ENCODE measurements at regions not wholly inside any gene's neighbourhood (a gene's known extent, or its start where the extent isn't known, plus 50 kb on each side); places are given as distances from the start of the nearest gene placed in this dataset.

DNA sequence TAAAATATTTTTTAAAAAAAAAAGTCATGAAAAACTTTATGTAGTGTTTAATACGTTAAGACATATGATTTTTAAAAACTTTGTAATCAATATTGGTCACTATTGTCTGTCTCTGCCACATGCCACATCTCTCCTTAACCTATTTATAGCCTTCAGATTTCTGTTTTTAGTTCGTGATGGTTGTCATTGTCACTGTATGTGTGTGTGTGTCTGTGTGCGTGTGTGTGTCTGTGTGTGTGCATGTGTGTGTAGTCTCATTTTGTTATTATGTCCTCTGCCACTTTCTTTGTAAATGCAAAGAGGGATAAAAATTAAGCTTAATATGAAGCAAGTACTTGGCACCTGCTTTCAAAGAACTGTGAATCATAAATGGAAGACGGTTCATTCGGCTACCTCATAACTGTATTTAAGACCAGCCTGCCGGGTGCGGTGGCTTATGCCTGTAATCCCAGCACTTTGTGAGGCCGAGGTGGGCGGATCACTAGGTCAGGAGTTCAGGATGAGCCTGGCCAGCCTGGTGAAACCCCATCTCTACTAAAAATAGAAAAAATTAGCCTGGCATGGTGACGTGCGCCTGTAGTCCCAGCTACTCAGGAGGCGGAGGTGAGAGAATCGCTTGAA lies 354.0 kb downstream of the ARL4A start:
- no peak for TF ChIP-seq EZH2phosphoT487 (IDR thresholded peaks at IDR 0.05; ENCODE audit: low read depth)
- TF ChIP-seq, protein P1, sequence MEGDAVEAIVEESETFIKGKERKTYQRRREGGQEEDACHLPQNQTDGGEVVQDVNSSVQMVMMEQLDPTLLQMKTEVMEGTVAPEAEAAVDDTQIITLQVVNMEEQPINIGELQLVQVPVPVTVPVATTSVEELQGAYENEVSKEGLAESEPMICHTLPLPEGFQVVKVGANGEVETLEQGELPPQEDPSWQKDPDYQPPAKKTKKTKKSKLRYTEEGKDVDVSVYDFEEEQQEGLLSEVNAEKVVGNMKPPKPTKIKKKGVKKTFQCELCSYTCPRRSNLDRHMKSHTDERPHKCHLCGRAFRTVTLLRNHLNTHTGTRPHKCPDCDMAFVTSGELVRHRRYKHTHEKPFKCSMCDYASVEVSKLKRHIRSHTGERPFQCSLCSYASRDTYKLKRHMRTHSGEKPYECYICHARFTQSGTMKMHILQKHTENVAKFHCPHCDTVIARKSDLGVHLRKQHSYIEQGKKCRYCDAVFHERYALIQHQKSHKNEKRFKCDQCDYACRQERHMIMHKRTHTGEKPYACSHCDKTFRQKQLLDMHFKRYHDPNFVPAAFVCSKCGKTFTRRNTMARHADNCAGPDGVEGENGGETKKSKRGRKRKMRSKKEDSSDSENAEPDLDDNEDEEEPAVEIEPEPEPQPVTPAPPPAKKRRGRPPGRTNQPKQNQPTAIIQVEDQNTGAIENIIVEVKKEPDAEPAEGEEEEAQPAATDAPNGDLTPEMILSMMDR (IDR thresholded peaks at IDR 0.05; ENCODE audit: low read depth, low read length): no peak

All from OCI-LY3 (cell line).